Esophagus muscularis mucosa (tissue), 4 donors: ENCODE measurements at regions not wholly inside any gene's neighbourhood (a gene's known extent, or its start where the extent isn't known, plus 50 kb on each side); places are given as distances from the start of the nearest gene placed in this dataset.
"Not testable (repeated sequence)": the region's sequence is repeated elsewhere in the genome, so short reads cannot be mapped to it uniquely, and the experiment has no call there.

ENCODE experiments used
- DNase-seq: peaks from one replicate; pipeline ENCODE4 v3.0.0-alpha.2; 2017; ENCODE audit errors: extremely low spot score
- H3K27ac ChIP-seq, 4 donors: fragments of 200-600 bp; sonication (generic); replicated peaks in 1 of 4; 1 replicate in 3 of 4; 2 replicates in 1 of 4; pipeline ENCODE4 v1.5.1; 2016 to 2019; ENCODE audit warnings: mild to moderate bottlenecking in 1 of 4
- H3K27me3 ChIP-seq, 4 donors: fragments of 200-600 bp; sonication (generic); one replicate each; pipeline versions ENCODE4 v1.5.1 to v1.6.0; 2016 to 2019
- H3K36me3 ChIP-seq, 4 donors: fragments of 200-600 bp; sonication (generic); one replicate each; pipeline ENCODE4 v1.5.1; 2016 to 2019
- H3K4me1 ChIP-seq, 4 donors: fragments of 200-600 bp; sonication (generic); one replicate each; pipeline ENCODE4 v1.5.1; 2016 to 2019
- H3K4me3 ChIP-seq, 4 donors: fragments of 200-600 bp; sonication (generic); 1 replicate in 2 of 4; 2 replicates in 2 of 4; pipeline ENCODE4 v1.5.1; 2016 to 2019; ENCODE audit warnings: mild to moderate bottlenecking in 4 of 4, moderate library complexity in 1 of 4
- H3K9me3 ChIP-seq, 4 donors: fragments of 200-600 bp; sonication (generic); 1 replicate in 3 of 4; 2 replicates in 1 of 4; pipeline ENCODE4 v1.5.1; 2016 to 2019
- EP300 ChIP-seq: sonication (generic); formaldehyde crosslinking; IDR thresholded peaks from one replicate; pipeline ENCODE4 v1.6.1; 2017; ENCODE audit warnings: antibody characterized with exemption
- POLR2A ChIP-seq: fragments of 450-650 bp; IDR thresholded peaks from one replicate; pipeline ENCODE4 v1.6.1; 2017; ENCODE audit warnings: antibody characterized with exemption, moderate library complexity, mild to moderate bottlenecking, low read depth
- POLR2AphosphoS5 ChIP-seq, 2 donors: sonication (generic); formaldehyde crosslinking; IDR thresholded peaks; one replicate each; pipeline ENCODE4 v1.6.1; 2017; ENCODE audit warnings: antibody characterized with exemption in 2 of 2
- WGBS: methylation state at CpG from one replicate; pipeline ENCODE4 v1.1.5; 2018; 5-methylcytosine and 5-hydroxymethylcytosine counted together
- intact Hi-C: fragments of 100-400 bp; cut with DNase I; formaldehyde crosslinking; loops from one replicate; pipeline ENCODE4 v1.15.1; 2023
- TF ChIP-seq, protein P1 (sequence below), 3 experiments: fragments of 200-600 bp in 2 of 3; fragments of 450-650 bp in 1 of 3; sonication (generic) in 2 of 3; IDR thresholded peaks; one replicate each; pipeline ENCODE4 v1.5.1; 2017 to 2019; ENCODE audit warnings: antibody characterized with exemption in 3 of 3, mild to moderate bottlenecking in 2 of 3, moderate library complexity in 1 of 3

DNA sequence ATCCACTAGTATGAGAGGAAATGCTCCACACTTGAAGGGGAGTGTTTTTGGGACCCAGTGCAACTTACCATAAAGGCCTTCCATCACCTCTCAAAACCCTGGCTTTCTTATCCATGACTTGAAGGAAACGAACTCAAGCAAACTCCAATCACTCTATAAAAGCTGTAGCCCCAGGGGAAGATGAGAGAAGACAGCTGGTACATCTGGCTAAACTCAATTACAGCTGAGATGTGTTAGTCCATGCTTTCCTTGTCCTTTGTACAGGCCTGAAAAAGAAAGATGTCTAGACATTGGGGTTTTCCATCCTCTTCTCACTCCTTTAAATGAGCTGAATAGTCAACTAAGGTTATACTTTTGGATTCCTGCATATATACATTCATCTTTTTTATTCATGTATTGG lies 89.5 kb upstream of the ANKRD30A start:
- H3K36me3 ChIP-seq: no peaks in the 10 kb centered on the region
- TF ChIP-seq EP300 (no peak), POLR2AphosphoS5 (IDR thresholded peaks at IDR 0.05) (no peak), POLR2A (no peak)
- TF ChIP-seq, protein P1, sequence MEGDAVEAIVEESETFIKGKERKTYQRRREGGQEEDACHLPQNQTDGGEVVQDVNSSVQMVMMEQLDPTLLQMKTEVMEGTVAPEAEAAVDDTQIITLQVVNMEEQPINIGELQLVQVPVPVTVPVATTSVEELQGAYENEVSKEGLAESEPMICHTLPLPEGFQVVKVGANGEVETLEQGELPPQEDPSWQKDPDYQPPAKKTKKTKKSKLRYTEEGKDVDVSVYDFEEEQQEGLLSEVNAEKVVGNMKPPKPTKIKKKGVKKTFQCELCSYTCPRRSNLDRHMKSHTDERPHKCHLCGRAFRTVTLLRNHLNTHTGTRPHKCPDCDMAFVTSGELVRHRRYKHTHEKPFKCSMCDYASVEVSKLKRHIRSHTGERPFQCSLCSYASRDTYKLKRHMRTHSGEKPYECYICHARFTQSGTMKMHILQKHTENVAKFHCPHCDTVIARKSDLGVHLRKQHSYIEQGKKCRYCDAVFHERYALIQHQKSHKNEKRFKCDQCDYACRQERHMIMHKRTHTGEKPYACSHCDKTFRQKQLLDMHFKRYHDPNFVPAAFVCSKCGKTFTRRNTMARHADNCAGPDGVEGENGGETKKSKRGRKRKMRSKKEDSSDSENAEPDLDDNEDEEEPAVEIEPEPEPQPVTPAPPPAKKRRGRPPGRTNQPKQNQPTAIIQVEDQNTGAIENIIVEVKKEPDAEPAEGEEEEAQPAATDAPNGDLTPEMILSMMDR (IDR thresholded peaks at IDR 0.05): no peak
- no peak overlapping the region for H3K27ac ChIP-seq
- intact Hi-C loops: no loop called here
- H3K4me1 ChIP-seq: no peaks in the 10 kb centered on the region
- 50% methylated on average over 1 of the region's 1 CpG for WGBS
- H3K27me3 ChIP-seq: no peaks in the 10 kb centered on the region
- DNase-seq: no peak
- no peak overlapping the region for H3K4me3 ChIP-seq
- H3K9me3 ChIP-seq: no peaks in the 10 kb centered on the region

DNA sequence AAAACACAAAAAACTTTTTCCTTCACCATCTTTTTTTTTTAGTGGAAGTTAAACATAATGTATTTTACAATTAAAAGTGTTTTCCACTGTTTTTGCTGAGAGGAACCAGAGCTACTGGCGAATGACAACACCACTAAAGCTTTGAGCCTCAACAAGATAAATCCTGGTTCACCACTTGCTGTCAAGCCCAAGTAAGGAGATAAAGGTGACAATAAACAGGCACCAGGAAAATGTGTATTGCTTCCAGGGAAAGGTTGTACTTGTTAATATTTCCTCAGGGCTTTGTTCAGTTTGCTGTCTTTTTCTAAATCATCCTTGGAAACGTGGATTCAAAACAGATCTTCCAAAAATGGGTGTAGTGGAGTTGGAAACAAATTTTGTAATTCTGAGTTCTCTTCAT lies 109.9 kb upstream of the ANKRD30A start:
- TF ChIP-seq POLR2AphosphoS5 (IDR thresholded peaks at IDR 0.05): no peak
- no peak for TF ChIP-seq EP300
- TF ChIP-seq, protein P1 (IDR thresholded peaks at IDR 0.05): no peak
- no peak for TF ChIP-seq POLR2A
- Histone ChIP-seq H3K27me3 (no peaks in the 10 kb centered on the region), H3K4me1 (no peaks in the 10 kb centered on the region), H3K27ac (no peak overlapping the region), H3K4me3 (no peak overlapping the region), H3K36me3 (no peaks in the 10 kb centered on the region), H3K9me3 (no peaks in the 10 kb centered on the region)
- 47% methylated on average over 2 of the region's 2 CpGs for WGBS
- intact Hi-C loops: no loop called here
- DNase-seq: no peak

DNA sequence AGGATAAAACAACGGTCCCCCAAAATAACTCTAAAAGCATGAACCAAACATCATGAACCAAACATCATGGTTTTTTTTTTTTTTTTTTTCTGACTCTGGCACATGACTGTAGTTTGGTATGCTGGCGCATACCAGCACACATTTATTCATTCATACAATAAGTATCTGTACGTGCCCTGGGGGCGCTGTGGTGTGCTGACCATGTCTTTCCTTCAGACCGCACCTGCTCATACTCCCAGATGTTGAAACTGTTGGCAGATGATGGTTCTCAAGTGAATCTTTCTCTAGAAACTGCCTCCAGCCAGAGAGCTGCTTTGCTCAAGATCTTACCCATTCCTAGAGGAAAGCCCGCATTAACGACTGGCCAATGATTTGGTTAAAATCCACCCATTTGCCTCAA lies 114.7 kb upstream of the ANKRD30A start:
- TF ChIP-seq, protein P1 (IDR thresholded peaks at IDR 0.05): no peak
- no peak for TF ChIP-seq POLR2A
- WGBS: 86% methylated on average over 7 of the region's 7 CpGs
- no peaks in the 10 kb centered on the region for H3K9me3 ChIP-seq
- no peaks in the 10 kb centered on the region for H3K27me3 ChIP-seq
- intact Hi-C loops: no loop called here
- H3K36me3 ChIP-seq: no peaks in the 10 kb centered on the region
- no peak overlapping the region for H3K27ac ChIP-seq
- no peak overlapping the region for H3K4me3 ChIP-seq
- DNase-seq: no peak
- no peaks in the 10 kb centered on the region for H3K4me1 ChIP-seq

DNA sequence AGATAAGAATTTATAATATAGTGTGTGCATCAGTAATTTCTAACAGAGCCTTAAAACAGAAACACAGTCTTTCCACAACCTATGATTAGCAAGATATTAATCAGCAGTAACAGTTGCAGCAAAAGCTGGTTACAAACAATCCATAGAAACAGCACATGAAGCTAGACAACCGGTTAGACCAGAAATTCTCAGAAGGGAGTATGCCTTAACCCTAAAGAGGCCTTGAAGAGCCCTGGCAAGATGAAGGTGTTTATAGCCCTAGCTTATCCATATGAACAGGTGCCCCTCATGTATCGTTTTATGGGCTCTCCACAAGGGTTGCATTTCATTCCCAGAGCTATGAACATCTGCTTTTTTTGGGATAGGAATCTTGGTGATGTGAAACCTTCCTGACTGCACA lies 117.1 kb upstream of the ANKRD30A start:
- H3K9me3 ChIP-seq, H3K27me3 ChIP-seq, H3K4me1 ChIP-seq, intact Hi-C loops, H3K36me3 ChIP-seq, H3K27ac ChIP-seq, H3K4me3 ChIP-seq, DNase-seq: not testable (repeated sequence)
- WGBS: 63% methylated on average over 2 of the region's 2 CpGs

DNA sequence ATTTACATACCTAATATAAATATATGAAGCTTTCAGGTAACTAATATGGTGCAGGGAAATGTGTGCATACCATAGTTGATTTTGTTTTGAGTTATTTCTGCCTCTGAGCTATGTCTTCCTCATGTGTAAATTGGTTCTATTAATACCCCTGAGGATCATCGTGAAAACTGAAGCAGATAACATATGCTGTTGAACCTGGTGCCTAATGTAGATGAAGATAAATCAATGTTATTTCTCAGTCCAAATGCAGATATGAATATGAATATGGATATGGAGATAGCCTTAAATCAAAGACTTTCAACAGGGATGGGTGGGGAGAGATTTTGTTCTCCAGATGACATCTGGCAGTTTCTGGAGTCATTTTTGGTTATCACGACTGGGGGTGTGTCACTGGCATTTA lies 122.3 kb upstream of the ANKRD30A start:
- Histone ChIP-seq H3K36me3 (no peaks in the 10 kb centered on the region), H3K27me3 (no peaks in the 10 kb centered on the region), H3K4me1 (no peaks in the 10 kb centered on the region), H3K27ac (no peak overlapping the region), H3K9me3 (no peaks in the 10 kb centered on the region), H3K4me3 (no peak overlapping the region)
- no peak for DNase-seq
- intact Hi-C loops: no loop called here
- TF ChIP-seq, protein P1 (IDR thresholded peaks at IDR 0.05): no peak
- no peak for TF ChIP-seq EP300
- no peak for TF ChIP-seq POLR2AphosphoS5 (IDR thresholded peaks at IDR 0.05)
- no peak for TF ChIP-seq POLR2A
- WGBS: 83% methylated on average over 2 of the region's 2 CpGs

DNA sequence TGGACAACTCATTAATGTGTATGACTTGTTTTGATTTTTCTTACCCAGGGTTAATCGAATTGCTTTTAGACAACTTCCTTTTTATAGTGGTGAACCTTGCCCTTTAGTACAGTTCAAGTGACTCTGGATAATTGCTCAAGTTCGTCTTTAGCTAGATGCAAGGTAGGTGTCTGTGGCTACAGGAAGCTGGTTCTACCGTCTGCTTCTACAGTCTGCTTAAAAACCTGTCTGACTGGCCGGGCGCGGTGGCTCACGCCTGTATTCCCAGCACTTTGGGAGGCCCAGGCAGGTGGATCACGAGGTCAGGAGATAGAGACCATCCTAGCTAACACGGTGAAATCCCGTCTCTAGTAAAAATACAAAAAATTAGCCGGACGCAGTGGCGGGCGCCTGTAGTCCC lies 129.6 kb upstream of the ANKRD30A start:
- not testable (repeated sequence) for H3K27ac ChIP-seq

More for the DNA sequence above, 129.6 kb upstream of the ANKRD30A start:
- H3K27me3 ChIP-seq, H3K36me3 ChIP-seq, DNase-seq, H3K4me1 ChIP-seq, H3K9me3 ChIP-seq, intact Hi-C loops, H3K4me3 ChIP-seq: not testable (repeated sequence)
- 84% methylated on average over 14 of the region's 14 CpGs for WGBS
